ENCODE measurements at regions not wholly inside any gene's neighbourhood (a gene's known extent, or its start where the extent isn't known, plus 50 kb on each side); places are given as distances from the start of the nearest gene placed in this dataset.

- no peak overlapping the region for H3K23ac ChIP-seq (ENCODE audit: insufficient read length, low read depth, low read length)
- H3T11ph ChIP-seq (ENCODE audit: low read length) = no peak overlapping the region
- no peak overlapping the region for H3K14ac ChIP-seq (ENCODE audit: insufficient read depth, low read length)
- H3K23me2 ChIP-seq (ENCODE audit: insufficient read length, low read depth, low read length, poor library complexity, severe bottlenecking) = no peaks in the 10 kb centered on the region
- TF ChIP-seq CTCF (conservative IDR thresholded peaks at IDR 0.05) = no peak
- H3K27ac ChIP-seq (ENCODE audit: insufficient read length, low read depth, low read length) = no peak overlapping the region
- peaks cover 4% of the 10 kb centered on the region for H3K4me1 ChIP-seq (ENCODE audit: insufficient read depth, low read length)
- DNase-seq = no peak
- Mint-ChIP-seq H3K9me3 (no peaks in the 10 kb centered on the region; a peak in 1 of 5 replicates), H3K36me3 (ENCODE audit: insufficient read depth in 1 of 3, low read depth in 3 of 3) (no peaks in the 10 kb centered on the region), H3K4me3 (no peak overlapping the region), H3K27me3 (ENCODE audit: low read depth) (peaks cover 10% of the 10 kb centered on the region), H3K4me1 (peaks cover 12 to 17% of the 10 kb centered on the region in 2 experiments), H3K27ac (no peak overlapping the region; a peak in 1 of 7 replicates)
- no peak overlapping the region for H3K4me2 ChIP-seq (ENCODE audit: insufficient read depth, insufficient read length, low read length)
- H3K4ac ChIP-seq (ENCODE audit: low read depth, low read length) = no peak overlapping the region
- H3K79me2 ChIP-seq (ENCODE audit: insufficient read depth, low read length) = no peaks in the 10 kb centered on the region
- no CpG with 5 or more reads among the region's 3 CpGs for WGBS (ENCODE audit: extremely low coverage, insufficient read length, low lambda C conversion rate)
- no peak overlapping the region for H2BK5ac ChIP-seq (ENCODE audit: insufficient read length, low read length)
- no peak overlapping the region for H2BK12ac ChIP-seq (ENCODE audit: insufficient read length, low read depth, low read length)
- H2AFZ ChIP-seq (ENCODE audit: low read length) = no peak overlapping the region
- H3K9me3 ChIP-seq (ENCODE audit: control insufficient read depth, low read depth, low read length) = no peaks in the 10 kb centered on the region
- no peaks in the 10 kb centered on the region for H4K20me1 ChIP-seq (ENCODE audit: control insufficient read depth, insufficient read depth, insufficient read length)
- H3K56ac ChIP-seq (ENCODE audit: insufficient read length, low read depth, low read length) = no peak overlapping the region
- no peak overlapping the region for H3K18ac ChIP-seq (ENCODE audit: insufficient read length, low read depth, low read length)
- H3K9ac ChIP-seq (ENCODE audit: extremely low read depth, insufficient read length, low read length) = no peak overlapping the region
- no peak overlapping the region for H2BK20ac ChIP-seq (ENCODE audit: low read depth, low read length, poor library complexity, severe bottlenecking)
- no peak overlapping the region for H2BK15ac ChIP-seq (ENCODE audit: low read depth, low read length)
- H3K79me1 ChIP-seq (ENCODE audit: insufficient read depth, low read depth, low read length, poor library complexity, severe bottlenecking) = no peaks in the 10 kb centered on the region
- H4K5ac ChIP-seq (ENCODE audit: insufficient read length, low read depth, low read length) = no peak overlapping the region
- H2AK5ac ChIP-seq (ENCODE audit: insufficient read length, low read length) = no peak overlapping the region
- H4K91ac ChIP-seq (ENCODE audit: insufficient read length, low read depth, low read length) = no peak overlapping the region
- H3K27me3 ChIP-seq (ENCODE audit: insufficient read depth, low read length) = no peaks in the 10 kb centered on the region
- H2BK120ac ChIP-seq (ENCODE audit: low read depth, low read length, poor library complexity, severe bottlenecking) = no peak overlapping the region
- no peak overlapping the region for H4K8ac ChIP-seq (replicated peaks; ENCODE audit: insufficient read length, low read depth, low read length)
Observed at GRCh38 chr1:203570805-203571204, 55.8 kb upstream of the ATP2B4 start.

Measured in H9 (cell line).